Astrocyte (in vitro differentiated cells and primary cell): ENCODE measurements at regions not wholly inside any gene's neighbourhood (a gene's known extent, or its start where the extent isn't known, plus 50 kb on each side); places are given as distances from the start of the nearest gene placed in this dataset.

Source experiments
- DNase-seq: peaks from one replicate; pipeline ENCODE4 v3.0.0-alpha.2; 2010; ENCODE audit warnings: low read depth
- FAIRE-seq: peaks from 2 replicates; lab custom pipeline; 2011; peaks lifted over from hg19 to GRCh38; lab: Jason Lieb, UNC
- H2AFZ ChIP-seq: 2 replicates; pipeline ENCODE4 v1.6.0; 2012; ENCODE audit warnings: low read depth, low read length, inconsistent platforms
- H3K27ac ChIP-seq: 2 replicates; pipeline ENCODE4 v1.5.1; 2011; ENCODE audit warnings: low read depth, low read length, inconsistent platforms
- H3K27me3 ChIP-seq: 2 replicates; pipeline ENCODE4 v1.6.0; 2011; ENCODE audit warnings: low read length, inconsistent platforms; ENCODE audit not compliant: insufficient read depth
- H3K36me3 ChIP-seq: 2 replicates; pipeline ENCODE4 v1.5.1; 2011; ENCODE audit warnings: low read length, inconsistent platforms; ENCODE audit not compliant: insufficient read depth
- H3K4me1 ChIP-seq: 2 replicates; pipeline ENCODE4 v1.5.1; 2011; ENCODE audit warnings: low read length, inconsistent platforms; ENCODE audit not compliant: insufficient read depth
- H3K4me2 ChIP-seq: 2 replicates; pipeline ENCODE4 v1.6.0; 2012; ENCODE audit warnings: low read length, inconsistent platforms
- H3K4me3 ChIP-seq: 2 replicates; pipeline ENCODE4 v1.5.1; 2011; ENCODE audit warnings: low read depth, mild to moderate bottlenecking, low read length, inconsistent platforms; ENCODE audit not compliant: insufficient read depth
- H3K79me2 ChIP-seq: 2 replicates; pipeline ENCODE4 v1.6.0; 2012; ENCODE audit warnings: mild to moderate bottlenecking, low read length, inconsistent platforms; ENCODE audit not compliant: insufficient read depth
- H3K9ac ChIP-seq: 2 replicates; pipeline ENCODE4 v1.6.0; 2012; ENCODE audit warnings: mild to moderate bottlenecking, low read length, inconsistent platforms
- H3K9me3 ChIP-seq: 2 replicates; pipeline ENCODE4 v1.5.1; 2012; ENCODE audit warnings: low read depth, mild to moderate bottlenecking, low read length, inconsistent platforms; ENCODE audit not compliant: insufficient read depth
- H4K20me1 ChIP-seq: 2 replicates; pipeline ENCODE4 v1.6.0; 2012; ENCODE audit warnings: low read length, inconsistent platforms; ENCODE audit not compliant: insufficient read depth
- H3K27ac Mint-ChIP-seq: one replicate; pipeline ENCODE4 v1.8.0; 2021; ENCODE audit warnings: mild to moderate bottlenecking, mixed read lengths; ENCODE audit not compliant: unreplicated experiment
- H3K27me3 Mint-ChIP-seq: one replicate; pipeline ENCODE4 v1.8.0; 2021; ENCODE audit warnings: low read depth, mixed read lengths; ENCODE audit not compliant: unreplicated experiment
- H3K36me3 Mint-ChIP-seq: one replicate; pipeline ENCODE4 v1.8.0; 2021; ENCODE audit warnings: low read depth, mixed read lengths; ENCODE audit not compliant: unreplicated experiment
- H3K4me1 Mint-ChIP-seq: one replicate; pipeline ENCODE4 v1.8.0; 2021; ENCODE audit warnings: low read depth, mixed read lengths; ENCODE audit not compliant: unreplicated experiment
- H3K4me3 Mint-ChIP-seq: one replicate; pipeline ENCODE4 v1.8.0; 2021; ENCODE audit warnings: mild to moderate bottlenecking, moderate library complexity, mixed read lengths; ENCODE audit not compliant: unreplicated experiment
- H3K9me3 Mint-ChIP-seq: one replicate; pipeline ENCODE4 v1.8.0; 2021; ENCODE audit warnings: mild to moderate bottlenecking, mixed read lengths; ENCODE audit not compliant: unreplicated experiment
- EZH2 ChIP-seq: IDR thresholded peaks from 2 replicates; pipeline ENCODE4 v1.6.1; 2012; ENCODE audit warnings: mild to moderate bottlenecking, low read length, inconsistent platforms; ENCODE audit not compliant: insufficient read depth
- TF ChIP-seq, protein P1 (sequence below): IDR thresholded peaks from 2 replicates; pipeline ENCODE4 v1.5.1; 2011; ENCODE audit warnings: low read depth, mild to moderate bottlenecking, inconsistent platforms, low read length, moderate library complexity; ENCODE audit not compliant: insufficient read depth

DNA sequence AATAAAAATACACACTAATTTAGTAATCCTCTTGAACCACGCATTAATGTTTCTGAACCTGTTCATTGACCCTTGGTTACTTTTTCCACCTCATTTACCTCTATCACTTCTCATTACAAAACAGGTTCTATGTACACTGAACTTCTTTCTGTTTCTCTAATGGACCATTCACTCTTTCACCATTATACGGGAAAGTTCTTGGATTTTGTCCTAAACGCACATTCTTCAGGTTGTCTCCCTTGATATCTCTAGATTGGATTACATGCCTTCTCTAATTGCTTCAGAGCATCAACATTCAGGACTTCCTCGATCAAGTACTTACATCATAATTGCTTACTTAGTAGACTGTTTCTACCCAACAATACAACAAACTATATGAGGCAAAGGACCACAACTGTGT lies 359.4 kb upstream of the FSTL5 start:
- no peak overlapping the region for H2AFZ ChIP-seq
- no peak overlapping the region for H3K9ac ChIP-seq
- H3K9me3 Mint-ChIP-seq = no peaks in the 10 kb centered on the region
- no peaks in the 10 kb centered on the region for H3K27me3 Mint-ChIP-seq
- H4K20me1 ChIP-seq = no peaks in the 10 kb centered on the region
- TF ChIP-seq, protein P1, sequence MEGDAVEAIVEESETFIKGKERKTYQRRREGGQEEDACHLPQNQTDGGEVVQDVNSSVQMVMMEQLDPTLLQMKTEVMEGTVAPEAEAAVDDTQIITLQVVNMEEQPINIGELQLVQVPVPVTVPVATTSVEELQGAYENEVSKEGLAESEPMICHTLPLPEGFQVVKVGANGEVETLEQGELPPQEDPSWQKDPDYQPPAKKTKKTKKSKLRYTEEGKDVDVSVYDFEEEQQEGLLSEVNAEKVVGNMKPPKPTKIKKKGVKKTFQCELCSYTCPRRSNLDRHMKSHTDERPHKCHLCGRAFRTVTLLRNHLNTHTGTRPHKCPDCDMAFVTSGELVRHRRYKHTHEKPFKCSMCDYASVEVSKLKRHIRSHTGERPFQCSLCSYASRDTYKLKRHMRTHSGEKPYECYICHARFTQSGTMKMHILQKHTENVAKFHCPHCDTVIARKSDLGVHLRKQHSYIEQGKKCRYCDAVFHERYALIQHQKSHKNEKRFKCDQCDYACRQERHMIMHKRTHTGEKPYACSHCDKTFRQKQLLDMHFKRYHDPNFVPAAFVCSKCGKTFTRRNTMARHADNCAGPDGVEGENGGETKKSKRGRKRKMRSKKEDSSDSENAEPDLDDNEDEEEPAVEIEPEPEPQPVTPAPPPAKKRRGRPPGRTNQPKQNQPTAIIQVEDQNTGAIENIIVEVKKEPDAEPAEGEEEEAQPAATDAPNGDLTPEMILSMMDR = no peak
- TF ChIP-seq EZH2 = no peak
- no peaks in the 10 kb centered on the region for H3K27me3 ChIP-seq
- no peak overlapping the region for H3K27ac ChIP-seq
- H3K4me3 ChIP-seq = no peak overlapping the region
- no peaks in the 10 kb centered on the region for H3K9me3 ChIP-seq
- H3K36me3 Mint-ChIP-seq = no peaks in the 10 kb centered on the region
- H3K27ac Mint-ChIP-seq = no peak overlapping the region
- peak; percentile 83 for DNase-seq
- no peak overlapping the region for H3K4me3 Mint-ChIP-seq
- FAIRE-seq = no peak
- H3K4me1 Mint-ChIP-seq = no peaks in the 10 kb centered on the region
- no peaks in the 10 kb centered on the region for H3K36me3 ChIP-seq
- no peaks in the 10 kb centered on the region for H3K79me2 ChIP-seq
- H3K4me2 ChIP-seq = no peak overlapping the region
- H3K4me1 ChIP-seq = no peaks in the 10 kb centered on the region

DNA sequence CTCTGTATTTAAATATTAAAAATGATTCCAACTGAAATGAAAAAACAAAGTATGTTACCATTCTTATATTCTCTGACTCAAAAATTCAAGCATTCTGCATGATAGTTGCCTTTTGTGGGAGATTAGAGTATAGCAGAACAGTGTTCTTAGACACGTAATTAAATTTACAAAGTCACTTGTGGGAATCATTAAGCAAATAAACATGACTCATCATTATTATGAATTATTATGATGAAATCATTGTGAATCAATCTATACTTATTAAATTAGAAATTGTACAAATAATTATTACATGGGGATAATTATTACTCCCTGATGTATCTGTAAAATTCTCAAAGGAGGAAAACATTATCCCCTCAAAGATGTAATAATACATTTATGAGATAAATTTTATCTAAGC lies 358.9 kb upstream of the FSTL5 start:
- Histone ChIP-seq H3K36me3 (no peaks in the 10 kb centered on the region), H3K27ac (no peak overlapping the region), H3K9me3 (no peaks in the 10 kb centered on the region), H3K27me3 (no peaks in the 10 kb centered on the region), H3K9ac (no peak overlapping the region), H3K79me2 (no peaks in the 10 kb centered on the region), H4K20me1 (no peaks in the 10 kb centered on the region), H2AFZ (no peak overlapping the region), H3K4me1 (no peaks in the 10 kb centered on the region), H3K4me2 (no peak overlapping the region), H3K4me3 (no peak overlapping the region)
- TF ChIP-seq EZH2 = no peak
- TF ChIP-seq, protein P1 = no peak
- H3K4me1 Mint-ChIP-seq = no peaks in the 10 kb centered on the region
- no peak for FAIRE-seq
- H3K27ac Mint-ChIP-seq = no peak overlapping the region
- no peaks in the 10 kb centered on the region for H3K9me3 Mint-ChIP-seq
- DNase-seq = peak; percentile 10
- H3K36me3 Mint-ChIP-seq = no peaks in the 10 kb centered on the region
- H3K27me3 Mint-ChIP-seq = no peaks in the 10 kb centered on the region
- H3K4me3 Mint-ChIP-seq = no peak overlapping the region

DNA sequence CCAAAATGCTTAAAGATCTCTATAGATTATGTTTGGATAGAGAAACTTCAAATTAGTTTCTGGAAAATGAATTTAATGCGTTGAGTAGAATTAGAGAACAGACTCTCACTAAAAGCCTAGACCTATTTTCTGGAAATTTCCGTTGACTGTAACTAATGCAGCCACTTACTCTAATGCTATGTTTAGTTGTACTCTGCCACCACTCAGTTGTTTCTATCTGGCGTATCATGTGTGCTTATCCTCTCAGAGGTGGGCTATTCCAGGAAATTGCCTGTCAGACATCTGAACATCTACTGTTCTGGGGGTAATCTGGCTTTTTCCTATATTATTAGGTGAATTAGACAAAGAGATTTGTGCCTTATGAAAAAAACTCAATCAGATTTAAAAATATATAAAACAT lies 347.1 kb upstream of the FSTL5 start:
- H3K4me2 ChIP-seq = no peak overlapping the region
- no peak overlapping the region for H3K4me3 Mint-ChIP-seq
- H3K4me1 ChIP-seq = no peaks in the 10 kb centered on the region
- H3K9me3 Mint-ChIP-seq = peaks cover 1% of the 10 kb centered on the region
- H3K4me3 ChIP-seq = no peak overlapping the region
- H3K9me3 ChIP-seq = no peaks in the 10 kb centered on the region
- no peaks in the 10 kb centered on the region for H3K36me3 Mint-ChIP-seq
- no peaks in the 10 kb centered on the region for H3K4me1 Mint-ChIP-seq
- H3K79me2 ChIP-seq = no peaks in the 10 kb centered on the region
- H3K27ac Mint-ChIP-seq = no peak overlapping the region
- H4K20me1 ChIP-seq = no peaks in the 10 kb centered on the region
- no peak for TF ChIP-seq EZH2
- TF ChIP-seq, protein P1 = no peak
- H3K27me3 Mint-ChIP-seq = no peaks in the 10 kb centered on the region
- no peak overlapping the region for H3K9ac ChIP-seq
- H3K36me3 ChIP-seq = no peaks in the 10 kb centered on the region
- H3K27me3 ChIP-seq = no peaks in the 10 kb centered on the region
- no peak overlapping the region for H2AFZ ChIP-seq
- H3K27ac ChIP-seq = no peak overlapping the region
- DNase-seq (no peak), FAIRE-seq (no peak)
